Osteoblast (primary cell): ENCODE measurements at regions not wholly inside any gene's neighbourhood (a gene's known extent, or its start where the extent isn't known, plus 50 kb on each side); places are given as distances from the start of the nearest gene placed in this dataset.

Experiments used
- DNase-seq: peaks from one replicate; pipeline ENCODE4 v3.0.0; 2011; ENCODE audit warnings: low spot score, mixed read lengths; ENCODE audit not compliant: insufficient read length; ENCODE audit errors: missing footprints
- H2AFZ ChIP-seq: 2 replicates; pipeline ENCODE4 v1.6.0; 2011; ENCODE audit warnings: mild to moderate bottlenecking, low read length
- H3K27ac ChIP-seq: 2 replicates; pipeline ENCODE4 v1.5.1; 2011; ENCODE audit warnings: mild to moderate bottlenecking, low read depth, low read length, moderate library complexity
- H3K27me3 ChIP-seq: 2 replicates; pipeline ENCODE4 v1.6.0; 2012; ENCODE audit warnings: mild to moderate bottlenecking, control low read depth, inconsistent platforms, low read length, moderate library complexity; ENCODE audit not compliant: insufficient read depth
- H3K36me3 ChIP-seq: 2 replicates; pipeline ENCODE4 v1.5.1; 2011; ENCODE audit warnings: mild to moderate bottlenecking, low read length, control low read depth, moderate library complexity; ENCODE audit not compliant: insufficient read depth
- H3K4me1 ChIP-seq: 2 replicates; pipeline ENCODE4 v1.5.1; 2011; ENCODE audit warnings: mild to moderate bottlenecking, low read length, control low read depth, moderate library complexity; ENCODE audit not compliant: insufficient read depth
- H3K4me2 ChIP-seq: 2 replicates; pipeline ENCODE4 v1.6.0; 2011; ENCODE audit warnings: mild to moderate bottlenecking, low read length; ENCODE audit not compliant: insufficient read depth
- H3K4me3 ChIP-seq: fragments of 200-600 bp; sonication (generic); 3 replicates; pipeline ENCODE4 v1.5.1; 2012; ENCODE audit warnings: mild to moderate bottlenecking, low read length, inconsistent platforms; ENCODE audit not compliant: insufficient read depth
- H3K79me2 ChIP-seq: 2 replicates; pipeline ENCODE4 v1.6.0; 2012; ENCODE audit warnings: mild to moderate bottlenecking, low read length, control low read depth, inconsistent platforms; ENCODE audit not compliant: insufficient read depth
- H3K9me3 ChIP-seq: 2 replicates; pipeline ENCODE4 v1.5.1; 2011; ENCODE audit warnings: low read depth, low read length, control low read depth
- H4K20me1 ChIP-seq: 2 replicates; pipeline ENCODE4 v1.6.0; 2012; ENCODE audit warnings: mild to moderate bottlenecking, low read length, control low read depth; ENCODE audit not compliant: insufficient read depth
- CTCF ChIP-seq: IDR thresholded peaks from 2 replicates; pipeline ENCODE4 v1.5.1; 2011; ENCODE audit warnings: mild to moderate bottlenecking, low read depth, low read length, moderate library complexity; ENCODE audit errors: extremely low read depth

- H3K4me1 ChIP-seq: no peaks in the 10 kb centered on the region
- H3K4me2 ChIP-seq: no peak overlapping the region
- no peaks in the 10 kb centered on the region for H3K36me3 ChIP-seq
- H3K4me3 ChIP-seq: no peak overlapping the region
- no peak for DNase-seq
- H4K20me1 ChIP-seq: no peaks in the 10 kb centered on the region
- no peaks in the 10 kb centered on the region for H3K27me3 ChIP-seq
- H2AFZ ChIP-seq: no peak overlapping the region
- TF ChIP-seq CTCF: no peak
- H3K79me2 ChIP-seq: no peaks in the 10 kb centered on the region
- H3K27ac ChIP-seq: no peak overlapping the region
- H3K9me3 ChIP-seq: no peaks in the 10 kb centered on the region
These were observed 213.8 kb upstream of the CBLB start for GRCh38 chr3:106082616-106083015.

GRCh38 chr3:106083207-106083606, 214.4 kb upstream of the CBLB start:
- no peak overlapping the region for H3K4me3 ChIP-seq
- peak overlapping the region; percentile 61 for H2AFZ ChIP-seq
- H4K20me1 ChIP-seq: no peaks in the 10 kb centered on the region
- no peak for TF ChIP-seq CTCF
- no peaks in the 10 kb centered on the region for H3K79me2 ChIP-seq
- DNase-seq: no peak
- no peaks in the 10 kb centered on the region for H3K4me1 ChIP-seq
- peak overlapping the region; percentile 41 for H3K4me2 ChIP-seq
- H3K27ac ChIP-seq: no peak overlapping the region
- no peaks in the 10 kb centered on the region for H3K36me3 ChIP-seq
- H3K27me3 ChIP-seq: no peaks in the 10 kb centered on the region
- no peaks in the 10 kb centered on the region for H3K9me3 ChIP-seq

GRCh38 chr3:106083854-106084253, 215.0 kb upstream of the CBLB start:
- Histone ChIP-seq H3K27me3 (no peaks in the 10 kb centered on the region), H3K4me1 (no peaks in the 10 kb centered on the region), H2AFZ (peak overlapping the region; percentile 18), H4K20me1 (no peaks in the 10 kb centered on the region), H3K36me3 (no peaks in the 10 kb centered on the region), H3K4me2 (peak overlapping the region; percentile 41), H3K4me3 (no peak overlapping the region), H3K9me3 (no peaks in the 10 kb centered on the region), H3K27ac (no peak overlapping the region), H3K79me2 (no peaks in the 10 kb centered on the region)
- no peak for DNase-seq
- no peak for TF ChIP-seq CTCF

- TF ChIP-seq CTCF: no peak
- no peaks in the 10 kb centered on the region for H3K9me3 ChIP-seq
- H3K79me2 ChIP-seq: no peaks in the 10 kb centered on the region
- peak overlapping the region; percentile 61 for H2AFZ ChIP-seq
- H3K4me1 ChIP-seq: no peaks in the 10 kb centered on the region
- H3K27ac ChIP-seq: no peak overlapping the region
- no peak overlapping the region for H3K4me2 ChIP-seq
- H3K27me3 ChIP-seq: no peaks in the 10 kb centered on the region
- no peak for DNase-seq
- no peak overlapping the region for H3K4me3 ChIP-seq
- no peaks in the 10 kb centered on the region for H4K20me1 ChIP-seq
- no peaks in the 10 kb centered on the region for H3K36me3 ChIP-seq
These were observed 217.2 kb upstream of the CBLB start for GRCh38 chr3:106086038-106086437.
